Nephron (organoid): ENCODE measurements at regions not wholly inside any gene's neighbourhood (a gene's known extent, or its start where the extent isn't known, plus 50 kb on each side); places are given as distances from the start of the nearest gene placed in this dataset.

Experiments
- H3K27ac Mint-ChIP-seq, 3 experiments: 2 replicates each; pipeline ENCODE4 v1.8.0; 2020; ENCODE audit warnings: mixed read lengths in 3 of 3, mild to moderate bottlenecking in 2 of 3, moderate library complexity in 1 of 3
- H3K27me3 Mint-ChIP-seq: 2 replicates; pipeline ENCODE4 v1.8.0; 2021; ENCODE audit warnings: low read depth, mild to moderate bottlenecking, moderate library complexity, mixed read lengths
- H3K36me3 Mint-ChIP-seq: 2 replicates; pipeline ENCODE4 v1.8.0; 2020; ENCODE audit warnings: low read depth, mixed read lengths
- H3K4me1 Mint-ChIP-seq: 2 replicates; pipeline ENCODE4 v1.8.0; 2020; ENCODE audit warnings: mixed read lengths
- H3K4me3 Mint-ChIP-seq, 3 experiments: 2 replicates each; pipeline ENCODE4 v1.8.0; 2020; ENCODE audit warnings: mild to moderate bottlenecking in 3 of 3, mixed read lengths in 3 of 3, moderate library complexity in 2 of 3
- H3K9me3 Mint-ChIP-seq: 2 replicates; pipeline ENCODE4 v1.8.0; 2020; ENCODE audit warnings: mixed read lengths
- CTCF ChIP-seq, 3 experiments: fragments of 200-600 bp; sonication (generic); IDR thresholded peaks; one replicate each; pipeline ENCODE4 v1.5.0; 2021; ENCODE audit warnings: antibody characterized with exemption in 3 of 3; ENCODE audit not compliant: unreplicated experiment in 3 of 3

DNA sequence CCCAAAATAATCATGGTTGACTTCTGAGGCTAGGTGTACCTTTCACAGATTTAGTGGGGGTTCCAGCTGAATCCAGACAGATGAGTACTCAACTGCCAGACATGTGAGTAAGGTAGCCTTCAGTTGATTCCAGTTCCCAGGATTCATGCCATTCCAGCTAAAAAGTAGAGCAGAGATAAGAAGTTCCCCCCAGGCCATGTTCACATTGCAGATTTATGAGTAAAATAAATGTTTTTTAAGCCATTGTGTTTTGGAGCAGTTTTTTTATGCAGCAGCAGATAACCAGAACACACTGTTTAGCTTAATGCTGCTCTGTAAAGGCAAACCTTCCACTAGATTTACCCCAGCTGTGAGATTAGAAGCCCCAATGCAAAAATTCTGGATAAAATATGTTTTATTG is 245.0 kb downstream of the RFPL4B start:
- Mint-ChIP-seq H3K9me3 (peaks cover 20% of the 10 kb centered on the region), H3K4me1 (peaks cover 20% of the 10 kb centered on the region), H3K27ac (no peak overlapping the region), H3K27me3 (no peaks in the 10 kb centered on the region), H3K36me3 (no peaks in the 10 kb centered on the region), H3K4me3 (no peak overlapping the region)
- no peak for TF ChIP-seq CTCF (IDR thresholded peaks at IDR 0.05; ENCODE audit: unreplicated experiment in 3 of 3)

- no peak overlapping the region for H3K4me3 Mint-ChIP-seq
- H3K36me3 Mint-ChIP-seq, result no peaks in the 10 kb centered on the region
- no peak for TF ChIP-seq CTCF (IDR thresholded peaks at IDR 0.05; ENCODE audit: unreplicated experiment in 3 of 3)
- peak overlapping the region in 2 of 3 experiments; percentile 14 to 39 for H3K27ac Mint-ChIP-seq
- peaks cover 20% of the 10 kb centered on the region for H3K9me3 Mint-ChIP-seq
- H3K27me3 Mint-ChIP-seq, result no peaks in the 10 kb centered on the region
- H3K4me1 Mint-ChIP-seq, result peaks cover 20% of the 10 kb centered on the region
Observed at GRCh38 chr6:112594886-112595594, 247.9 kb downstream of the RFPL4B start.

DNA sequence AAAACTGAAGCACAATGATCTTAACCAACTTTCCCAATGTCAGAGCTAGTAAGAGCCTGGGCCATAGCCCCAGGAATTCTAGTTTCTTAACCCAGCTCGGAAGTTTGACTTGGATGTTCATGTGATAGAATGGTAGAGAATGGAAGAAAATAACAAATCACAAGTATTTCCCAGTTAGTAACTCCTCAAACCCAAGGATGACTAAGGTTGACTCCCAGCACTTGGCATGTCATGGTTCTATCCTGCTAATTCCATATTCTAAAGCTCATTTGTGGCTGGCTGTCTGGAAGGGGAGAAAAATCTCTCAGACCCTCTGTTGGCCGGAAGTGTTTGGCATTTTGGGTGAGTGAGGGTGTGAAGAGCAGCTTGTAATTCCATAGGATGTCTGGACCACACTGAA is 248.7 kb downstream of the RFPL4B start:
- Mint-ChIP-seq H3K36me3 (no peaks in the 10 kb centered on the region), H3K27me3 (no peaks in the 10 kb centered on the region), H3K4me1 (peaks cover 20% of the 10 kb centered on the region), H3K27ac (no peak overlapping the region), H3K4me3 (no peak overlapping the region), H3K9me3 (peaks cover 22% of the 10 kb centered on the region)
- no peak for TF ChIP-seq CTCF (IDR thresholded peaks at IDR 0.05; ENCODE audit: unreplicated experiment in 3 of 3)

GRCh38 chr6:112597176-112597575 is 250.0 kb downstream of the RFPL4B start:
- H3K9me3 Mint-ChIP-seq, result peaks cover 22% of the 10 kb centered on the region
- TF ChIP-seq CTCF (IDR thresholded peaks at IDR 0.05; ENCODE audit: unreplicated experiment in 3 of 3), result no peak
- peaks cover 20% of the 10 kb centered on the region for H3K4me1 Mint-ChIP-seq
- H3K4me3 Mint-ChIP-seq, result no peak overlapping the region
- no peak overlapping the region for H3K27ac Mint-ChIP-seq
- no peaks in the 10 kb centered on the region for H3K27me3 Mint-ChIP-seq
- H3K36me3 Mint-ChIP-seq, result no peaks in the 10 kb centered on the region

DNA sequence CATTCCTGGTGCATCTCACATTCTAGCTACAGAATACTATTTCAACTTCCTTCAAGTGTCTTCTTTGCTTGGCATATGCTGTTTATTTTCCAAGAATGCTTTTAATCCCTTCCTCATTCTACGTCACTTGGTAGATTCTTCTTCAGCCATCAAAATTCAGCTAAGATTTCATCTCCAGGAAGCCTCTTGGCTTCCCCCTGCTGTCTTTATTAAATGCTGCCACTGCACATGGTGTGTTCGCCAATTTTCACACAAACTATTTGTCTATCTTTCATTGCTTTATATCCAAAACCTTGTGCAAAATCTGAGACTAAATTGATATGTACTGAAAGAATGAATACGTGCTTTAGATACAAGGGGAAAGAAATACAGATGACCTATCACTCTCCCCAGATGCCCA is 253.0 kb downstream of the RFPL4B start:
- H3K36me3 Mint-ChIP-seq, result no peaks in the 10 kb centered on the region
- H3K27me3 Mint-ChIP-seq, result no peaks in the 10 kb centered on the region
- no peak for TF ChIP-seq CTCF (IDR thresholded peaks at IDR 0.05; ENCODE audit: unreplicated experiment in 3 of 3)
- H3K4me3 Mint-ChIP-seq, result no peak overlapping the region
- peaks cover 19% of the 10 kb centered on the region for H3K4me1 Mint-ChIP-seq
- H3K9me3 Mint-ChIP-seq, result peaks cover 21% of the 10 kb centered on the region
- no peak overlapping the region for H3K27ac Mint-ChIP-seq

DNA sequence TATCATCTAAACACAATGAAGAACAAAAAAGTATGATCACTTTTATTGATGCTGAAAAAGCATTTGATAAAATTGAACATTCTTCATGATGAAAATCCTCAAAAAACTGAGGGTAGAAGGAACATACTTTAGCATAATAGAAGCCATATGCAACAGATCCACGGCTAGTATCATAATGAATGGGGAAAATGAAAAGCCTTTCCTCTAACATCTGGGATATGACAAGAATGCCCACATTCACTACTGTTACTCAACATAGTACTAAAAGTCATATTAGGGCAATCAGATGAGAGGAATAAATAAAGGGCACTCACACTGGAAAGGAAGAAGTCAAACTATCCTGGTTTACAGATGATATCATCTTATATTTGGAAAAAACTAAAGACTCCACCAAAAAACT is 256.6 kb downstream of the RFPL4B start:
- Mint-ChIP-seq H3K27me3 (peaks cover 4% of the 10 kb centered on the region), H3K4me1 (no peaks in the 10 kb centered on the region), H3K27ac (no peak overlapping the region), H3K36me3 (peaks cover 6% of the 10 kb centered on the region), H3K4me3 (no peak overlapping the region), H3K9me3 (peaks cover 24% of the 10 kb centered on the region)
- no peak for TF ChIP-seq CTCF (IDR thresholded peaks at IDR 0.05; ENCODE audit: unreplicated experiment in 3 of 3)
